ELR (cell line): ENCODE measurements at regions not wholly inside any gene's neighbourhood (a gene's known extent, or its start where the extent isn't known, plus 50 kb on each side); places are given as distances from the start of the nearest gene placed in this dataset.

Experiments used
- DNase-seq: peaks from one replicate; pipeline ENCODE4 v3.0.0-alpha.2; 2015; ENCODE audit warnings: low read depth

DNA sequence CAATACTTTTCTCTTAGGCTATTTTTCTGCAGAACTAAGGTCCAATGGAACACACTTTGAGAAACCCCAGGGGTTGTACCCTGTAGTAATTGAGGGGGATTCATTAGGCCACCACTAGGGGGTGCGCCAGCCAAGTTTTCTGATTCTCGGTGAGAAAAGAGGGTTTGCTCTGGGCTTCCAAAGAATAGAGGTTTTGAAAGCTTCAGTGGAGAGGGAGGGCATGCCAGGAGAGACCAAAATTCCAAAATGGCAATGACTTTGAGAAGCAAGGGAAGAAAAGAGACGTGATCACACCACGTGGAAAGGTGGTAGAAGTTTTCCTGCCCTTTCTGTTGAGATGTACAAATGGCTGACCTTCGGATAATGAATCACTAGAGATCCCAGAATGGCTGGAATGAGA is 323.3 kb downstream of the RPS6KC1 start:
- peak; percentile 58 for DNase-seq

DNA sequence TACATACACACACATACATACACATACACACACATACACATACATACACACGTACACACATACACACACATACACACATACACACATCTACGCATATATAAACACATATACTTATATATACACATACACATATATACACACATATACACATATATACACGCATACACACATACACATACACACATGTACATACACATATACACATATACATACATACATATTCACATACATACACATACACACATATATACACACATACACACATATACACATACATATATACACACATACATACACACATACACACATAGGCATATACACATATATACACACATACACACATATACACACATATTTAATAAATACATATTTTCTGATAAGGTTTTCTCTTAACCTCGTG is 324.0 kb downstream of the RPS6KC1 start:
- DNase-seq, result no peak

- DNase-seq, result no peak
These were observed 325.9 kb downstream of the RPS6KC1 start for GRCh38 chr1:213376862-213377372.

DNA sequence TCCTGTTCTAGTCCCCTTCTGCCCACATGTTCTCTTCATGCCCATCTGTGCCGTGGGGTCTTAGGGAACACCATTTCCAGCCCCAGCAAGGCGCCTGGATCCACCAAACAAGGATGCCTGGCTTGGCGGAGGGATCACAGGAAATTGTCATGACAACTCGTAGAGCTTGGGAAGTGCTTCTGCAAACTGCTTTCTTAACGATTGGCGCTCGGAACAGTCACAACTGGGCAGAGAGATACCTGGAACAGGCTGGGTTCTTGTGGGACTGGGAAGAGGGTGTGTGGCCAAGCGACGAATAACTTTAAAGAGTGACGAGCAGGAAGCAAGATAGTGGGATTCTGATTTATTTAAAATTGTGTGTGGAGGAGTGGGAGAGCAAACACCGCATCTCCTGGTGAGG is 329.8 kb downstream of the RPS6KC1 start:
- DNase-seq, result no peak

GRCh38 chr1:213381572-213382084 is 330.6 kb downstream of the RPS6KC1 start:
- DNase-seq, result no peak

- no peak for DNase-seq
These were observed 332.4 kb downstream of the RPS6KC1 start for GRCh38 chr1:213383465-213383864.

GRCh38 chr1:213385201-213385600 is 334.2 kb downstream of the RPS6KC1 start:
- no peak for DNase-seq

DNA sequence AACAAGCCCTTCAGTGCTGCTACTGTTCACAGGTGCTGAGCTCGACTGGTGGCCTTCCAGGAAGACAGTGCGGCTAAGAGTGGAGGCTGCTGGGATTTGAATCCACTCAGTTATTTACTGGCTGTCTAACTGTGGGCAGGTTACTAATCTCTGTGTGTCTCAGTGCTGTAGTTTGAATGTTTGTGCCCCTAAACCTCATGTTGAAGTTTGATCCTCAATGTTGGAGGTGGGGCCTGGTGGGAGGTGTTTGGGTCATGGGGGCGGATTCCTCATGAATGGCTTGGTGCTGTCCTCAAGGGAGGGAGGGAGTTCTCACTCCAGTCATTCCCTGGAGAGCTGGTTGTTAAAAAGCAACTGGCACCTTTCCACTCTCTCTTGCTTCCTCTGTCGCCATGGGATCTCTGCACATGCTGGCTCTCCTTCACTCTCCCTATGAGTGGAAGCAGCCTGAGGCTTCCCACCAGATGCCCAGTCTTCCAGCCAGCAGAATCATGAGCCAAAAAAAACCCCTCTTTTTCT is 334.8 kb downstream of the RPS6KC1 start:
- DNase-seq, result no peak

DNA sequence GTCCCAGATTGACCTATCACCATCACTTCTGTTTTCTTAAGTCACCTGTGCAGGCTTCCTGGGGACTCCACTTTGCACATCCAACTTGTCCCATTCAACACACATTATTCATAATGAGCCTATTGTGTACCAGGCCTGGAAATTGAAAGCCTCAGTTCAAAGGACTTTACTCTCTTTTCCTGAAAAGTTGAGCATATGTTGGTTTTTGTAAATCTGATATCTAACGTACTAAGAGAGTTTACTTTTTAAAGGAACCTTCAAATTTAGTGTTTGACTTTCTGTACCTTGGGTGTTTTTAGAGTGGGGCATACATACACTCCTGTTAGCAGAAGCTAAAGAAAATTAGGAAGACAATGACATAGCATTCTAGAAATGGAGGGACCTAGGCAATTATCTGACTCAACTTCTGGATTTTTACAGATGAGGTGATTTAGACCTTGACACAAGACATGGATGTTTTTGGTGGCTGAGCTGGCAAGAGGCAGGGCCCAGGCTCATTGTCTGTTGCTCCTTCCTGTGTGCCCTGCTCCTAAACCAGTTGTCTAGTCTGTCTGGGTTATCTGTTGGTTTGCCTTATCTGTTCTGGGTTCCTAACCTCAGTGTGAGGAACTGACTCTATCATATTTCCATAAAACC is 336.5 kb downstream of the RPS6KC1 start:
- no peak for DNase-seq

- DNase-seq, result no peak
These were observed 337.2 kb downstream of the RPS6KC1 start for GRCh38 chr1:213388199-213388598.

GRCh38 chr1:213389061-213389581 is 338.1 kb downstream of the RPS6KC1 start:
- no peak for DNase-seq

DNA sequence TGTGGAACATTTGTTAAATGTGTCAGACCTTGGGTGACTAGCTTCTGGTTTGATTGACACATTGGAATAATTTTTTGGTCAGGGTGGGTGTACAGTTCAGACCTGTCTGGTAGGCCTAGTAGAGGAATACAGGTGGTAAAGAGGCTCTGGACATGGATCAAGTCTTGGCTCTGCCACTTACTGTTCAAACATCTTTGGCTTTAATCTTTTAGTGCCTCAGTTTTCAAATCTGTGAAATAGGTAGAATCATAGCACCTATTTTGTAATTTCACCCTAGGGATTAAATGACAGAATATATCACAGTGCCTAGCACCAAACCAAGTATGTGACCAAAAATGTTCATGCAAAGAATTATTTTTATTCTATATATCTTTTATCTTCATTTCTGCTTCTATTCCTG is 340.4 kb downstream of the RPS6KC1 start:
- DNase-seq, result no peak

GRCh38 chr1:213393860-213394259 is 342.8 kb downstream of the RPS6KC1 start:
- no peak for DNase-seq

- no peak for DNase-seq
These were observed 343.8 kb downstream of the RPS6KC1 start for GRCh38 chr1:213394837-213395236.

DNA sequence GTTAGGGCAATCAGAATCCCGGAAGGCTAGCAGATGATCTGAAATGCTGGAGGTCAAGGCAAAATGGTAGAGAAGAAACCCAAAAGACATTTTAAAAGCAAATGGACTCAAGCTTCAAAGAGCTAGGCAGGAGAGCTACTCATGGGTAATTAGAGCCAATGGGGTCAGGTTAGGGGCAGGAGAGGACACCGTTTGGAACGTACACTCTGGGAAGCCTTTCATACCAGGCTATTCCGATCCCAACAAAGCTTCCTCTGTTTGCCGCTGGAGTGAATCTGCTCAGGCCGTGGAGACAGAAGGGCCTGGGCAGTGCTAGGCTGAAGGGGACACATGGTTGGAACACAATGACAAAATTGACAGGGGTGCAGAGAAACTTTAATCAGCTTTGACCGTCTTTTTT is 346.6 kb downstream of the RPS6KC1 start:
- no peak for DNase-seq

GRCh38 chr1:213399695-213400094 is 348.7 kb downstream of the RPS6KC1 start:
- DNase-seq, result no peak

DNA sequence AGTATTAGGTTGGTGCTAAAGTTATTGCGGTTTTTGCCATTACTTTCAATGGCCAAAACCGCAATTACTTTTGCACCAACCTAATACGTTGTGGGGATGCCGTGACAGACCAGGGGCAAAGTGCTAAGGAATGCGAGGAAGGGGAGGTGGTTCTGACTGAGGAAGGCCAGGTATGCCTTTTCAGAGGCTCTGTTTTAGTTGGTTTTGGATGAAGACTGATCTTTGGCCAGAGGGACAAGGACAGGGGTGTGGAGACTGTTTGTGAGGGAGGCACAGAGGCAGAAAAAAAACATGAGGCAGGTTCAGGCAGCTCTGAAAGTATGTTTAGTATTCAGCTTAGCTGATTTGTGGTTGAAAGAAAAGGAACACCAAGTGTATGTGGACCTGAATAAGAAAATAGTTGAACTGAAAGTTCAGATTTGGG is 358.2 kb downstream of the RPS6KC1 start:
- DNase-seq, result no peak

- no peak for DNase-seq
These were observed 358.9 kb downstream of the RPS6KC1 start for GRCh38 chr1:213409971-213410370.

DNA sequence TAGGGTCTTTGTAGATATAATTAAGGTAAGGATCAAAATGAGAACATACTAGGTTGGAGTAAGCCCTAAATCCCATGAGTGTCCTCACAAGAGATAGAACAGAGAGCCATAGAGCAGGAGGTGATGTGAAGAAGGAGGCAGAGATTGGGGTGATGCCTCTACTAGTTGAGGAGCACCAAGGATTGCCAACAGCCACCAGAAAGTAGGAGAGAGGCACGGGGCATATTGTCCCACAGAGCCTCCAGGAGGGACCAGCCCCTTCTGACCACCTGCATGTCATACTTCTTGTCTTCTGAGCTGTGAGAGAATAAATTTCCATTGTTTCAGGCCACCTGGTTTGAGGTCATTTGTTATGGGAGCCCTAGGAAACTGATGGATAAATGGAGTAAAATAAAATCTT is 363.3 kb downstream of the RPS6KC1 start:
- DNase-seq, result no peak

DNA sequence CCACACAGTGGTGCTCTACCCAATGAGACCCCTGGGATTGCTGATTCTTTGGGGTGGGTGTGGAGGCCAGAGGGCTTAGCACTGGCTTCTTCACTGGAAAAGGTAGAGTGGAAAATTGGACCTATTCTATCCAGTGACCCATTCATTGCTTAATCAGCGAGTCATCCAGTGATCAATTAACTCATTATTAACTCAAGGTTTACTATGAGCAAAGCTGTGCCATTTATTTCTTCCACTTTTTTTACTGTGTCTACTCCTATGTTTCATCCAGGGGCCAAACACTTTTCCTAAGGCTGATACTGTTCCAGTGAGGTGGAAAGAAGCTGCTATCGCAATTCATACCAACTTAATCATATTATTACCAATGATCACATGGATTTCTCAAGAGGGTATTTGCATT is 363.9 kb downstream of the RPS6KC1 start:
- no peak for DNase-seq

GRCh38 chr1:213415691-213416380 is 364.8 kb downstream of the RPS6KC1 start:
- DNase-seq, result no peak

GRCh38 chr1:213416461-213417224 is 365.6 kb downstream of the RPS6KC1 start:
- DNase-seq, result no peak
